H1 (cell line): ENCODE measurements at regions not wholly inside any gene's neighbourhood (a gene's known extent, or its start where the extent isn't known, plus 50 kb on each side); places are given as distances from the start of the nearest gene placed in this dataset.
"Not testable (repeated sequence)": the region's sequence is repeated elsewhere in the genome, so short reads cannot be mapped to it uniquely, and the experiment has no call there.

Source experiments
- CTCF ChIA-PET: fragments of 300-600 bp; sonication (Branson Sonifier 250); formaldehyde crosslinking; loops from one replicate; lab custom pipeline; 2021; ENCODE audit not compliant: partially characterized antibody; lab: Charles Lee
- POLR2A ChIA-PET: fragments of 300-600 bp; sonication (Branson Sonifier 250); formaldehyde crosslinking; loops from one replicate; lab custom pipeline; 2021; ENCODE audit warnings: inconsistent platforms; ENCODE audit not compliant: partially characterized antibody; lab: Charles Lee
- DNase-seq, 2 experiments: peaks; one replicate each; pipeline versions ENCODE4 v3.0.0 to v3.0.0-alpha.2; 2010 to 2022; ENCODE audit warnings: low spot score in 2 of 2, low read depth in 1 of 2, mixed read lengths in 1 of 2
- FAIRE-seq: peaks from 2 replicates; lab custom pipeline; 2011; peaks lifted over from hg19 to GRCh38; lab: Jason Lieb, UNC
- H2AFZ ChIP-seq: 2 replicates; pipeline ENCODE4 v1.8.1; 2012; ENCODE audit warnings: low read length, inconsistent platforms
- H2AK5ac ChIP-seq: 2 replicates; pipeline ENCODE4 v1.6.1; 2013; ENCODE audit warnings: low read depth, low read length
- H2BK120ac ChIP-seq: replicated peaks from 2 replicates; pipeline ENCODE3; 2013; ENCODE audit warnings: low read depth, low read length, inconsistent platforms
- H2BK12ac ChIP-seq: 2 replicates; pipeline ENCODE4 v1.6.1; 2013; ENCODE audit warnings: low read depth, low read length
- H2BK15ac ChIP-seq: 2 replicates; pipeline ENCODE4 v1.6.1; 2013; ENCODE audit warnings: low read length
- H2BK20ac ChIP-seq: 2 replicates; pipeline ENCODE4 v1.6.1; 2013; ENCODE audit warnings: low read length
- H2BK5ac ChIP-seq: 2 replicates; pipeline ENCODE4 v1.6.1; 2013; ENCODE audit warnings: low read depth, low read length
- H3K14ac ChIP-seq: 2 replicates; pipeline ENCODE4 v1.6.1; 2013; ENCODE audit warnings: inconsistent platforms; ENCODE audit not compliant: insufficient read length
- H3K18ac ChIP-seq: 2 replicates; pipeline ENCODE4 v1.6.1; 2013; ENCODE audit warnings: low read length; ENCODE audit errors: extremely low read depth
- H3K23ac ChIP-seq: 2 replicates; pipeline ENCODE4 v1.6.1; 2013; ENCODE audit warnings: inconsistent platforms; ENCODE audit not compliant: insufficient read length
- H3K23me2 ChIP-seq: 2 replicates; pipeline ENCODE4 v1.6.1; 2013; ENCODE audit warnings: low read depth, low read length
- H3K27ac ChIP-seq: 2 replicates; pipeline ENCODE4 v1.6.1; 2011; ENCODE audit warnings: low read depth, low read length, inconsistent platforms
- H3K27me3 ChIP-seq, 4 experiments: replicated peaks in 1 of 4; 1 replicate in 1 of 4; 2 replicates in 3 of 4; pipeline versions ENCODE4 v1.6.1 to v1.8.1; 2011 to 2013; ENCODE audit warnings: low read length in 3 of 4, mild to moderate bottlenecking in 3 of 4, inconsistent platforms in 2 of 4, mixed read lengths in 2 of 4, moderate library complexity in 1 of 4; ENCODE audit not compliant: control insufficient read depth in 3 of 4, insufficient read depth in 3 of 4; ENCODE audit errors: extremely low read depth in 1 of 4
- H3K36me3 ChIP-seq, 4 experiments: 2 replicates each; pipeline versions ENCODE4 v1.6.1 to v1.8.1; 2011 to 2013; ENCODE audit warnings: mild to moderate bottlenecking in 4 of 4, low read length in 3 of 4, moderate library complexity in 2 of 4, control low read depth in 1 of 4, inconsistent platforms in 1 of 4; ENCODE audit not compliant: insufficient read depth in 4 of 4, control insufficient read depth in 2 of 4
- H3K4ac ChIP-seq: replicated peaks from 2 replicates; pipeline ENCODE3; 2013; ENCODE audit warnings: low read length, low read depth, mixed read lengths, inconsistent platforms; ENCODE audit not compliant: insufficient read length
- H3K4me1 ChIP-seq, 4 experiments: replicated peaks in 1 of 4; 1 replicate in 1 of 4; 2 replicates in 3 of 4; pipeline versions ENCODE4 v1.6.1 to v1.8.1; 2011 to 2013; ENCODE audit warnings: low read length in 3 of 4, inconsistent platforms in 2 of 4, mixed read lengths in 1 of 4; ENCODE audit not compliant: insufficient read depth in 4 of 4, control insufficient read depth in 3 of 4
- H3K4me2 ChIP-seq, 2 experiments: 2 replicates each; pipeline versions ENCODE4 v1.6.1 to v1.8.1; 2011 to 2013; ENCODE audit warnings: low read depth in 2 of 2, low read length in 2 of 2, control low read depth in 1 of 2, inconsistent platforms in 1 of 2, mild to moderate bottlenecking in 1 of 2; ENCODE audit not compliant: insufficient read depth in 1 of 2
- H3K4me3 ChIP-seq, 4 experiments: fragments of 200-600, 300-600 bp in 1 of 4; sonication (generic), shearing (Covaris generic), sonication (Bioruptor Twin) in 1 of 4; 2 replicates each; pipeline versions ENCODE4 v1.5.1 to v1.8.1; 2011 to 2016; ENCODE audit warnings: low read length in 4 of 4, low read depth in 3 of 4, control low read depth in 2 of 4, inconsistent platforms in 2 of 4, mild to moderate bottlenecking in 2 of 4, mixed read lengths in 1 of 4, moderate library complexity in 1 of 4; ENCODE audit not compliant: insufficient read depth in 2 of 4; ENCODE audit errors: extremely low read depth in 1 of 4
- H3K56ac ChIP-seq: replicated peaks from 2 replicates; pipeline ENCODE3; 2013; ENCODE audit warnings: low read depth, mild to moderate bottlenecking, mixed read lengths, low read length, inconsistent platforms; ENCODE audit not compliant: insufficient read length
- H3K79me1 ChIP-seq: 2 replicates; pipeline ENCODE4 v1.6.1; 2013; ENCODE audit warnings: low read depth, low read length, control low read depth
- H3K79me2 ChIP-seq, 2 experiments: 2 replicates each; pipeline versions ENCODE4 v1.6.1 to v1.8.1; 2012 to 2013; ENCODE audit warnings: low read length in 2 of 2, mild to moderate bottlenecking in 2 of 2, inconsistent platforms in 1 of 2; ENCODE audit not compliant: insufficient read depth in 2 of 2, control insufficient read depth in 1 of 2
- H3K9ac ChIP-seq, 4 experiments: replicated peaks in 1 of 4; 1 replicate in 1 of 4; 2 replicates in 3 of 4; pipeline versions ENCODE4 v1.6.1 to v1.8.1; 2011 to 2013; ENCODE audit warnings: low read depth in 3 of 4, low read length in 3 of 4, control low read depth in 2 of 4, mild to moderate bottlenecking in 2 of 4, moderate library complexity in 2 of 4, inconsistent platforms in 1 of 4; ENCODE audit errors: extremely low read depth in 1 of 4
- H3K9me3 ChIP-seq, 2 experiments: 2 replicates each; pipeline versions ENCODE4 v1.6.1 to v1.8.1; 2012 to 2013; ENCODE audit warnings: mild to moderate bottlenecking in 2 of 2, moderate library complexity in 2 of 2, control low read depth in 1 of 2, inconsistent platforms in 1 of 2, low read depth in 1 of 2, low read length in 1 of 2, mixed read lengths in 1 of 2; ENCODE audit not compliant: insufficient read depth in 2 of 2
- H4K20me1 ChIP-seq, 2 experiments: replicated peaks in 1 of 2; 2 replicates each; pipeline versions ENCODE3 to v1.8.1; 2011 to 2013; ENCODE audit warnings: inconsistent platforms in 2 of 2, low read length in 2 of 2, mild to moderate bottlenecking in 1 of 2; ENCODE audit not compliant: insufficient read depth in 2 of 2, control insufficient read depth in 1 of 2
- H4K5ac ChIP-seq: 2 replicates; pipeline ENCODE4 v1.6.1; 2013; ENCODE audit warnings: low read length, low read depth, mixed read lengths, inconsistent platforms; ENCODE audit not compliant: insufficient read length
- H4K8ac ChIP-seq: 2 replicates; pipeline ENCODE4 v1.8.0; 2013; ENCODE audit warnings: mild to moderate bottlenecking, moderate library complexity, low read length, inconsistent platforms; ENCODE audit not compliant: insufficient read depth; ENCODE audit errors: extremely low read depth
- H4K91ac ChIP-seq: replicated peaks from 2 replicates; pipeline ENCODE3; 2013; ENCODE audit warnings: low read length, mixed read lengths, inconsistent platforms; ENCODE audit not compliant: insufficient read length
- WGBS, 2 experiments: shearing (Covaris generic) in 1 of 2; methylation state at CpG; one replicate each; pipeline versions ENCODE4 v1.1.6 to v1.1.7; 2013 to 2015; ENCODE audit warnings: low lambda C conversion rate in 2 of 2, mixed read lengths in 2 of 2, inconsistent platforms in 1 of 2, low coverage in 1 of 2, missing lambda C conversion rate in 1 of 2; ENCODE audit not compliant: insufficient replicate concordance in 2 of 2, insufficient coverage in 1 of 2, insufficient read length in 1 of 2; ENCODE audit errors: extremely low coverage in 1 of 2, missing lambda C conversion rate in 1 of 2; 5-methylcytosine and 5-hydroxymethylcytosine counted together

DNA sequence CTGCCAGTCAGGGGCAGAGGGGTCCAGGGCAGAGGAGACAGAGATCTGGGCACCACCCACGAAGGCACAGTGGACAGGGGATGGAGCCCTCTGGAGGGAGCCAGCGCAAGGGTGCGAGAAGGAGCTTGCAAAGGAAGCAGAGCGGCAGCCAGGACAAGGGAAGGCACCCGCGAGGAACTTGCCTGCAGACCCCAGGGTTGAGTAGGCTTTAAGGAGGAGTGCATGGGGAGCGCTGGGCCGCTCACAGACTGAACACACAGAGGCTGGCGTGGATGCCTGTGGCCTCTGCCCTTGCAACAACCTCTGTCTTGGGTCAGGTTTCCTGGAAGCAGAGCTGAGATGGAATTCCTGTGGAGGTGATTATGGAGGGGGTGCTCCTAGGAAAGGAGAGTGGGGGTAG, 374.4 kb downstream of the CNTNAP3B start:
- DNase-seq, POLR2A ChIA-PET, H3K27me3 ChIP-seq, H4K5ac ChIP-seq, H2BK120ac ChIP-seq, H4K91ac ChIP-seq, H3K56ac ChIP-seq, H3K79me1 ChIP-seq, H2AK5ac ChIP-seq, H3K27ac ChIP-seq, H3K4me1 ChIP-seq, FAIRE-seq, H4K8ac ChIP-seq, H3K14ac ChIP-seq, H3K9ac ChIP-seq, H3K36me3 ChIP-seq, H3K9me3 ChIP-seq, CTCF ChIA-PET, H3K4me3 ChIP-seq, H3K18ac ChIP-seq, H4K20me1 ChIP-seq, H2BK5ac ChIP-seq, H2BK20ac ChIP-seq, H2BK12ac ChIP-seq, H3K4ac ChIP-seq, H2AFZ ChIP-seq, H3K23me2 ChIP-seq, H3K79me2 ChIP-seq, H3K4me2 ChIP-seq, H3K23ac ChIP-seq, H2BK15ac ChIP-seq: not testable (repeated sequence)
- 81% methylated on average over 6 of the region's 9 CpGs; no CpG with 5 or more reads in 1 of the 2 experiments for WGBS, 2 experiments

DNA sequence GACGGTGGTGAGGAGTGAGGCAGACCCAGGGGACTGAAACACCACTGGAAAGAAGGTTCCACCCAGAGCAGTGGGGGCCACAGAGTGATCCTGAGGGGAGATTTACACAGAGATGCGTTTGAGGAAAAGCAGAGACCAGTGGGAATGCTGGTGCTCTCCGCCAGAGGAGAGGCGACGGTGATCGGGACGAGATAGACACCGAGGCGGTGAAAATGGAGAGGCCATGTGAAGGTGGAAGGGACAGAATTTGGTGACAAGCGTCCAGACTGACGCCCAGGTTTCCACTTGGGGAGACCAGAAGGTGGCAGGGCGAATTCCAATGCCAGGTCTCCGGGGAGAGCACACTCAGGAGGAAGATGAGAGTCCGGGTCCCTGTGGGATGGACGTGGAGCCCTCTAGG, 374.8 kb downstream of the CNTNAP3B start:
- H3K23ac ChIP-seq, H3K4ac ChIP-seq, POLR2A ChIA-PET, H3K9ac ChIP-seq, H3K4me3 ChIP-seq, H2BK120ac ChIP-seq, H3K27me3 ChIP-seq, H3K14ac ChIP-seq, H3K9me3 ChIP-seq, H3K79me2 ChIP-seq, H3K4me2 ChIP-seq, H4K20me1 ChIP-seq, H2BK12ac ChIP-seq, H2BK15ac ChIP-seq, H3K79me1 ChIP-seq, H3K56ac ChIP-seq, H3K18ac ChIP-seq, H3K36me3 ChIP-seq, FAIRE-seq, H4K8ac ChIP-seq, H2AK5ac ChIP-seq, H3K4me1 ChIP-seq, H2BK20ac ChIP-seq, H2AFZ ChIP-seq, CTCF ChIA-PET, DNase-seq, H2BK5ac ChIP-seq, H3K23me2 ChIP-seq, H3K27ac ChIP-seq, H4K5ac ChIP-seq, H4K91ac ChIP-seq: not testable (repeated sequence)
- WGBS, 2 experiments, result 89% methylated on average over 9 of the region's 15 CpGs; no CpG with 5 or more reads in 1 of the 2 experiments
